Right atrium auricular region (tissue), 2 donors: ENCODE measurements at regions not wholly inside any gene's neighbourhood (a gene's known extent, or its start where the extent isn't known, plus 50 kb on each side); places are given as distances from the start of the nearest gene placed in this dataset.

Experiments
- DNase-seq: peaks from one replicate; pipeline ENCODE4 v3.0.0-alpha.2; 2019; ENCODE audit warnings: low spot score
- H3K27ac ChIP-seq, 2 donors: fragments of 200-600 bp; sonication (generic); 1 replicate in 1 of 2; 2 replicates in 1 of 2; pipeline ENCODE4 v1.5.1; 2016 to 2019
- H3K27me3 ChIP-seq, 2 donors: fragments of 200-600 bp; sonication (generic); one replicate each; pipeline versions ENCODE4 v1.5.1 to v1.6.0; 2017 to 2019
- H3K36me3 ChIP-seq: fragments of 200-600 bp; sonication (generic); one replicate; pipeline ENCODE4 v1.5.1; 2016
- H3K4me1 ChIP-seq, 2 donors: fragments of 200-600 bp; sonication (generic); one replicate each; pipeline versions ENCODE4 v1.5.1 to v1.6.0; 2017 to 2019
- H3K4me3 ChIP-seq, 2 donors: fragments of 200-600 bp; sonication (generic); 1 replicate in 1 of 2; 2 replicates in 1 of 2; pipeline ENCODE4 v1.5.1; 2017 to 2019; ENCODE audit warnings: mild to moderate bottlenecking in 1 of 2, moderate library complexity in 1 of 2
- H3K9me3 ChIP-seq, 2 donors: fragments of 200-600 bp; sonication (generic); one replicate each; pipeline ENCODE4 v1.5.1; 2019
- CTCF ChIP-seq, 2 donors: fragments of 200-600 bp; sonication (generic); IDR thresholded peaks; one replicate each; pipeline ENCODE4 v1.5.1; 2019; ENCODE audit warnings: antibody characterized with exemption in 2 of 2

- Histone ChIP-seq H3K4me1 (no peaks in the 10 kb centered on the region), H3K27ac (no peak overlapping the region), H3K9me3 (peaks cover 0 to 12% of the 10 kb centered on the region in 2 donors), H3K4me3 (no peak overlapping the region), H3K27me3 (no peaks in the 10 kb centered on the region), H3K36me3 (no peaks in the 10 kb centered on the region)
- no peak for DNase-seq
- TF ChIP-seq CTCF (IDR thresholded peaks at IDR 0.05) = no peak
Measured at GRCh38 chr1:196105901-196106300, 502.3 kb downstream of the KCNT2 start.

- Histone ChIP-seq H3K27ac (no peak overlapping the region), H3K4me1 (no peaks in the 10 kb centered on the region), H3K36me3 (no peaks in the 10 kb centered on the region)
Measured at GRCh38 chr1:196102826-196103225, 505.4 kb downstream of the KCNT2 start.

GRCh38 chr1:196098000-196098399 lies 510.2 kb downstream of the KCNT2 start:
- no peak for DNase-seq
- TF ChIP-seq CTCF (IDR thresholded peaks at IDR 0.05) = no peak

More at GRCh38 chr1:196102826-196103225, 505.4 kb downstream of the KCNT2 start:
- Histone ChIP-seq H3K9me3 (no peaks in the 10 kb centered on the region), H3K27me3 (no peaks in the 10 kb centered on the region), H3K4me3 (no peak overlapping the region)
- DNase-seq = no peak
- TF ChIP-seq CTCF (IDR thresholded peaks at IDR 0.05) = no peak

GRCh38 chr1:196094821-196095220 lies 513.4 kb downstream of the KCNT2 start:
- no peak for DNase-seq
- Histone ChIP-seq H3K27ac (no peak overlapping the region), H3K36me3 (no peaks in the 10 kb centered on the region), H3K4me3 (no peak overlapping the region), H3K9me3 (no peaks in the 10 kb centered on the region), H3K4me1 (no peaks in the 10 kb centered on the region), H3K27me3 (no peaks in the 10 kb centered on the region)
- TF ChIP-seq CTCF (IDR thresholded peaks at IDR 0.05) = no peak

More at GRCh38 chr1:196098000-196098399, 510.2 kb downstream of the KCNT2 start:
- Histone ChIP-seq H3K27me3 (no peaks in the 10 kb centered on the region), H3K36me3 (no peaks in the 10 kb centered on the region), H3K4me1 (no peaks in the 10 kb centered on the region), H3K4me3 (no peak overlapping the region), H3K27ac (no peak overlapping the region), H3K9me3 (no peaks in the 10 kb centered on the region)

- Histone ChIP-seq H3K4me1 (no peaks in the 10 kb centered on the region), H3K4me3 (no peak overlapping the region), H3K27me3 (no peaks in the 10 kb centered on the region), H3K9me3 (no peaks in the 10 kb centered on the region), H3K27ac (no peak overlapping the region), H3K36me3 (no peaks in the 10 kb centered on the region)
- no peak for DNase-seq
- no peak for TF ChIP-seq CTCF (IDR thresholded peaks at IDR 0.05)
Measured at GRCh38 chr1:196091397-196092135, 516.7 kb downstream of the KCNT2 start.

GRCh38 chr1:196090226-196090625 lies 518.0 kb downstream of the KCNT2 start:
- H3K27me3 ChIP-seq = no peaks in the 10 kb centered on the region
- no peak overlapping the region for H3K27ac ChIP-seq
- DNase-seq = no peak
- no peaks in the 10 kb centered on the region for H3K36me3 ChIP-seq
- TF ChIP-seq CTCF (IDR thresholded peaks at IDR 0.05) = no peak
- no peaks in the 10 kb centered on the region for H3K9me3 ChIP-seq
- no peaks in the 10 kb centered on the region for H3K4me1 ChIP-seq
- no peak overlapping the region for H3K4me3 ChIP-seq
